Activated B cell treated with CpG ODN at 0.5 μM for 24 hours (primary cell): ENCODE measurements at regions not wholly inside any gene's neighbourhood (a gene's known extent, or its start where the extent isn't known, plus 50 kb on each side); places are given as distances from the start of the nearest gene placed in this dataset.

Experiments used
- ATAC-seq: fragments of 200-7000 bp; cut with Tn5 transposase; one replicate; pipeline ENCODE4 v1.10.0; 2021; ENCODE audit warnings: low read depth, mild to moderate bottlenecking, moderate library complexity
- CTCF ChIA-PET: fragments of 350-600 bp; sonication (Branson Sonifier 250); formaldehyde crosslinking; loops from one replicate; lab custom pipeline; 2021; ENCODE audit warnings: antibody characterized with exemption; lab: Charles Lee
- POLR2A ChIA-PET: fragments of 350-600 bp; sonication (Branson Sonifier 250); formaldehyde crosslinking; loops from one replicate; lab custom pipeline; 2021; ENCODE audit warnings: antibody characterized with exemption; lab: Charles Lee
- DNase-seq: peaks from one replicate; pipeline ENCODE4 v3.0.0; 2022
- H3K27ac Mint-ChIP-seq: one replicate; pipeline ENCODE4 v1.8.0; 2020; ENCODE audit warnings: mixed read lengths
- H3K27me3 Mint-ChIP-seq: one replicate; pipeline ENCODE4 v1.8.0; 2021; ENCODE audit warnings: mixed read lengths
- H3K36me3 Mint-ChIP-seq: one replicate; pipeline ENCODE4 v1.8.0; 2021; ENCODE audit warnings: low read depth, mixed read lengths
- H3K4me1 Mint-ChIP-seq: one replicate; pipeline ENCODE4 v1.8.0; 2021; ENCODE audit warnings: mixed read lengths
- H3K4me3 Mint-ChIP-seq: one replicate; pipeline ENCODE4 v1.8.0; 2020; ENCODE audit warnings: mild to moderate bottlenecking, mixed read lengths
- H3K9me3 Mint-ChIP-seq: one replicate; pipeline ENCODE4 v1.8.0; 2020; ENCODE audit warnings: mixed read lengths
- CTCF ChIP-seq: fragments of 200-600 bp; IDR thresholded peaks from one replicate; pipeline ENCODE4 v1.8.0; 2022; ENCODE audit warnings: antibody characterized with exemption, mild to moderate bottlenecking
- intact Hi-C: fragments of 100-400 bp; cut with micrococcal nuclease; formaldehyde crosslinking; loops from one replicate; pipeline ENCODE4 v1.15.1; 2024

- Mint-ChIP-seq H3K27me3 (peaks cover 10% of the 10 kb centered on the region), H3K36me3 (no peaks in the 10 kb centered on the region), H3K4me3 (no peak overlapping the region), H3K27ac (no peak overlapping the region), H3K9me3 (peaks cover 2% of the 10 kb centered on the region), H3K4me1 (no peaks in the 10 kb centered on the region)
- TF ChIP-seq CTCF = no peak
- intact Hi-C loops = no loop called here
- DNase-seq = no peak
- ATAC-seq = no peak
- ChIA-PET CTCF (no interaction called here), POLR2A (no interaction called here)
Measured at GRCh38 chr2:238969857-238970256, 122.0 kb downstream of the TWIST2 start.

- H3K4me3 Mint-ChIP-seq = no peak overlapping the region
- CTCF ChIA-PET = no interaction called here
- TF ChIP-seq CTCF = peak; percentile 48
- H3K36me3 Mint-ChIP-seq = no peaks in the 10 kb centered on the region
- H3K27ac Mint-ChIP-seq = no peak overlapping the region
- POLR2A ChIA-PET = no interaction called here
- DNase-seq = peak; percentile 39
- H3K4me1 Mint-ChIP-seq = no peaks in the 10 kb centered on the region
- intact Hi-C loops = no loop called here
- peaks cover 9% of the 10 kb centered on the region for H3K9me3 Mint-ChIP-seq
- peaks cover 10% of the 10 kb centered on the region for H3K27me3 Mint-ChIP-seq
- ATAC-seq = peak; percentile 42
Measured at GRCh38 chr2:238970553-238971081, 122.7 kb downstream of the TWIST2 start.

- Mint-ChIP-seq H3K27me3 (peaks cover 8% of the 10 kb centered on the region), H3K27ac (no peak overlapping the region), H3K9me3 (peaks cover 11% of the 10 kb centered on the region), H3K36me3 (no peaks in the 10 kb centered on the region), H3K4me1 (no peaks in the 10 kb centered on the region), H3K4me3 (no peak overlapping the region)
- CTCF ChIA-PET = no interaction called here
- no peak for ATAC-seq
- intact Hi-C loops = no loop called here
- no peak for DNase-seq
- POLR2A ChIA-PET = no interaction called here
- no peak for TF ChIP-seq CTCF
Measured at GRCh38 chr2:238971318-238972145, 123.6 kb downstream of the TWIST2 start.

DNA sequence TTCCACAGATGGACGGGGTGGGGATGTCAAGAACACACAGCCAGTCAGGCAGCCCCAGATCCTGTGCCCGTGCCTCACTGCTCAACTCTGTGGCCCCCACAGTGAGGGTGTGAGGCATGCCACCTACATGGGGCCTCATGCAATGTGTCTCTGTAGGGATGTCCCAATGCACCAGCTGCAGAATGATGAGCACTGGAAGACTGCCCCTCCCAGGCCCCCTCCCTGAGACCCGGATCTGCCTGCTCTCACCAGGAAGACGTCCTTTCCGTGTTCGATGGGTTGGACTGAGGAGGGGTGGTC lies 124.2 kb downstream of the TWIST2 start:
- Mint-ChIP-seq H3K4me3 (no peak overlapping the region), H3K27ac (no peak overlapping the region), H3K4me1 (no peaks in the 10 kb centered on the region), H3K36me3 (no peaks in the 10 kb centered on the region), H3K27me3 (peaks cover 8% of the 10 kb centered on the region), H3K9me3 (peaks cover 15% of the 10 kb centered on the region)
- DNase-seq (no peak), ATAC-seq (no peak)
- TF ChIP-seq CTCF = no peak
- intact Hi-C loops = no loop called here
- ChIA-PET POLR2A (no interaction called here), CTCF (no interaction called here)

DNA sequence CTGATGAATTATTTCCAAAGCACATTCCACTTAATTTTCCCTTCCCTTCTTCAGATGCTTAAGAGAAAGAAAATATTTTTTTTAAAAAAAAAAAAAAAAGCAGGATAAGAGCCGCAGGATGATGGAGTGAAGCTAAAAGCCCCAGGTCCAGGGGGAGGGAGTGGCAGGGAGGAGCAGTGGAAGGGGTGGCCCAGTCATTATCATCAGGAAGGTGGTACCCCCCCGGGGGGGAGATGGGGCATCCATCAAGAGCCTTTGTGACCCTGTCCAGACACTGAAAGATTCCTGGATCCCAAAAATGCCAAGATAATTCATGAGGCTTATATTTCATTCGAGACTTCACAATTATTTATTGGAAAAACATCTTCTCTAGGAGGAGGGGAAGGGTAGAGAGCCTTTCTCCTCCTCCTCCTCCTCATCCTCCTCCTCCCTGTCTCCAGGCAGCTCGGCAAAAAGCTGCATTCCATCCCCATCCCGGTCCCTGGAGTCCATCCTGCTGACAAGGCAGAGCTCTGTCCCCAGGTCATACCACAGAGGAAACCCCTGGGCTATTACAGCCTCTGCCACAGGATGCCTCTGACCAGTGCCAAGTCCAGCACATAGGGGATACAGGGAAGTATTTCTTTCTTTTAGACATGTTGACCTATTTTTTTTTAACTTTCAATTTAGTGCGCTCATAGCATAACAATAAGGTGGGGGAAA lies 125.3 kb downstream of the TWIST2 start:
- peaks cover 8% of the 10 kb centered on the region for H3K27me3 Mint-ChIP-seq
- TF ChIP-seq CTCF = no peak
- no peak overlapping the region for H3K4me3 Mint-ChIP-seq
- H3K36me3 Mint-ChIP-seq = no peaks in the 10 kb centered on the region
- H3K27ac Mint-ChIP-seq = no peak overlapping the region
- POLR2A ChIA-PET = no interaction called here
- DNase-seq (no peak), ATAC-seq (no peak)
- CTCF ChIA-PET = no interaction called here
- intact Hi-C loops = no loop called here
- no peaks in the 10 kb centered on the region for H3K4me1 Mint-ChIP-seq
- H3K9me3 Mint-ChIP-seq = peaks cover 15% of the 10 kb centered on the region
